ENCODE measurements at regions not wholly inside any gene's neighbourhood (a gene's known extent, or its start where the extent isn't known, plus 50 kb on each side); places are given as distances from the start of the nearest gene placed in this dataset.
"Not testable (repeated sequence)": the region's sequence is repeated elsewhere in the genome, so short reads cannot be mapped to it uniquely, and the experiment has no call there.

DNA sequence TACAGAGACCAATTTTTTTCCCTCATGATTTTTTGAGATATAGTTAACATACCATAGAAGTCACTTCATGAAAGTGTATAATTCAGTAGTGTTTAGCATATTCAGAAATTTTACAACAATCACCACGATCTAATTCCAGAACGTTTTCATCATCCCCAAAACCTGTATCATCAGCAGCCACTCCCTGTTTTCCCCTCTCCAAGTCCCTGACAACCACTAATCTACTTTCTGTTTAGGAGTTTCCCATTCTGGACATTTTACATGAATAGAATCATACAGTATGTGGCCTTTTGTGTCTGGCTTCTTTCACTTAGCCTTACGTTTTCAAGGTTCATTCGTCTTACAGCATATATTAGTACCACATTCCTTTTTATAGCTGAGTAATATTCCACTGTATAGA lies 204.2 kb upstream of the PLD5 start:
- DNase-seq, result no peak

GRCh38 chr1:242723044-242723716 lies 198.7 kb upstream of the PLD5 start:
- DNase-seq, result no peak

DNA sequence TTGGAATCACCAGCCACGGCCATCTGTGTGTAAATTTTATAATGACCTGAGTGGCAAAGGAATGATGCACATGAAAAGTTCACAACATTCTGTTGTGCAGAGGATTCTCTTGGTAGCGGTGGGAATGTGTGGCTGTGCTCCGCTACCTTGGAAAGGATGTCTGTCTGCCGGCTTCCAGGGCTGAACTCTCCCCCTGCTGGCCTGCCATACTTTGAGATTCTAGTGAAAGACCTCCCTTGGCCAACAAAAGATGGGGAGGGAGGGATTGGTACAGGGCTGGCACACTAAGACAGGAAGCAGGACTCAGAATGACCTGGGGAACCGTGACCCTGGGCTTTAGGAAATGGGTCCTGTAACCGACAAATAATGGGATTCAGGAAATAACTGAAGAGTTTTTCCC lies 194.5 kb upstream of the PLD5 start:
- DNase-seq, result no peak

DNA sequence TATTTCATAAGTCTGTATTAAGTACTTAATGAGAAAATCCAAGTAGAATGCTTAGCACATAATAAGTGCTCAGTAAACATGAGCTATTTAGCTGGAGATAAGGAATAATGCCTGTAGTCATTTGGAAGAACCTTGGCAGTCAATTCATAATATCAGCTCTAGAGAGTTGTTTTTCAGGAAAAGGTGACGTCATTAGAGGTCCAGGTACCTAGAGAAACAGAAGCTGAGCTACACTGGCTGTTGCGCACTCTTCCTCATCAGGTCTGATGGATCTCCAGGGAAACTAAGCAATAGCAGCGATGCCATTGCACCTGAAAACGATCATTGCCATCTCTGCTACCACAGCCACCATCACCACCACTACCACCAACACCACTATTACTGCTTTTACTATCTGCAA lies 187.8 kb upstream of the PLD5 start:
- DNase-seq, result no peak

- no peak for DNase-seq
These were observed 186.3 kb upstream of the PLD5 start for GRCh38 chr1:242710847-242711246.

- DNase-seq, result no peak
These were observed 185.8 kb upstream of the PLD5 start for GRCh38 chr1:242710286-242710685.

GRCh38 chr1:242703467-242703866 lies 179.0 kb upstream of the PLD5 start:
- DNase-seq, result no peak

GRCh38 chr1:242692988-242693387 lies 168.5 kb upstream of the PLD5 start:
- DNase-seq, result no peak

GRCh38 chr1:242691610-242691945 lies 167.1 kb upstream of the PLD5 start:
- DNase-seq, result no peak

GRCh38 chr1:242690849-242691609 lies 166.5 kb upstream of the PLD5 start:
- DNase-seq, result no peak

GRCh38 chr1:242689378-242689777 lies 164.9 kb upstream of the PLD5 start:
- no peak for DNase-seq

- no peak for DNase-seq
These were observed 150.6 kb upstream of the PLD5 start for GRCh38 chr1:242674951-242675645.

- no peak for DNase-seq
These were observed 149.2 kb upstream of the PLD5 start for GRCh38 chr1:242673652-242674051.

DNA sequence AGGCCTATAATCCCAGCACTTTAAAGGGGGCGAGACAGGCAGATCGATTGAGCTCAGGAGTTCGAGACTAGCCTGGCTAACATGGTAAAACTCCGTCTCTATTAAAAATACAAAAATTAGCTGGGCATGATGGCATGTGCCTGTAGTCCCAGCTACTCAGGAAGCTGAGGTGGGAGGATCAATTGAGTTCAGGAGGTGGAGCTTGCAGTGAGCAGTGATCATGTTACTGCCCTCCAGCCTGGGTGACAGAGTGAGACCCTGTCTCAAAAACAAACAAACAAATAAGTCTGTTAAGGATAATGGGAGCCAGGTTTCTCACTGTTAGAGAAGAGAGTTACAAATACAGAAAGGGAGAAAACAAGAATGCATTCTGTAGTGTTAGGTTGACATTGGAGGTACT lies 148.7 kb upstream of the PLD5 start:
- DNase-seq, result not testable (repeated sequence)

GRCh38 chr1:242670019-242670418 lies 145.5 kb upstream of the PLD5 start:
- DNase-seq, result no peak

- no peak for DNase-seq
These were observed 138.4 kb upstream of the PLD5 start for GRCh38 chr1:242662886-242663285.

DNA sequence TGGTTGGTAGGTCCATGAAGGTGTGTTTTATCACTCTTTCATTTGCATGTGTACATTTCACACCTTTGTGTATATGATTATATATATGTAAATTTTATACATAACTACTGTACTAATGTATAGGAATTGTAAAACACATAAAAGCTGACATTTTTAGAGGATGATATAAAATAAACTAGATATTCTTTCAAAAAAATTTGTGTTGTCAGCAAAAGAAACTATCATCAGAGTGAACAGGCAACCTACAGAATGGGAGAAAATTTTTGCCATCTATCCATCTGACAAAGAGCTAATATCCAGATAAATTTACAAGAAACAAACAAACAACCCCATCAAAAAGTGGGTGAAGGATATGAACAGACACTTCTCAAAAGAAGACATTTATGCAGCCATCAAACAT lies 129.3 kb upstream of the PLD5 start:
- DNase-seq, result not testable (repeated sequence)

DNA sequence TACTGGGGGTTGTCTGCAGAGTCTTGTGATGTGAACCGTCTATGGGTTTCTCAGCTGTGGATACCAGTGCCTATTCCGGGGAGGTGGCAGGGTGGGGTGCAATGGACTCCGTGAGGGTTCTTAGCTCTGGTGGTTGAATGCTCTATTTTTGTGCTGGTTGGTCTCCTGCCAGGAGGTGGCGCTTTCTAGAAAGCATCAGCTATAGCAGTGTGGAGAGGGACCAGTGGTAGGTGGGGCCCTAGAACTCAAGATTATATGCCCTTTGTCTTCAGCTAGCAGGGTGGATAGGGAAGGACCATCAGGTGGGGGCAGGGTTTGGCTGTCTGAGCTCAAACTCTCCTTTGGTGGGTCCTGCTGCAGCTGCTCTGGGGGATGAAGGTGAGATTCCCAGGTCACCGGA lies 127.3 kb upstream of the PLD5 start:
- no peak for DNase-seq

DNA sequence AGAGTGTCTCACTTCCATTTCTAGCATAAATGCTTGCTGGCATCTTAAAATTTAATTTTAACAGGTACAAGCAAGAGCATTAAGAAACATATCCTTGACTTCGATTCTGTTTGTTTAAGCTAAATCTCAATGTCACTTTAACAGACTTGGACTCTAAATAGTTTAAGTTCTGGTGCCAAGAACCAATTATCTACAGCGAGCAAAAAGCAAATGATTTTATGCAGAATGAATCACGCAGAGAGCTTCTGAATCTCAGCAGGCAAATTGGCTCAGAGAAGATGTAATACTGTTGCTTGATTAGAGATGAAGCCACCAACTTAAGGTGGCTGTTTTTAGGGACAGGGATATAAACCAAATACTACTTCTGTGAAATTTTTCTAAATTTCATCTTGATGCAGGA lies 117.0 kb upstream of the PLD5 start:
- DNase-seq, result no peak

DNA sequence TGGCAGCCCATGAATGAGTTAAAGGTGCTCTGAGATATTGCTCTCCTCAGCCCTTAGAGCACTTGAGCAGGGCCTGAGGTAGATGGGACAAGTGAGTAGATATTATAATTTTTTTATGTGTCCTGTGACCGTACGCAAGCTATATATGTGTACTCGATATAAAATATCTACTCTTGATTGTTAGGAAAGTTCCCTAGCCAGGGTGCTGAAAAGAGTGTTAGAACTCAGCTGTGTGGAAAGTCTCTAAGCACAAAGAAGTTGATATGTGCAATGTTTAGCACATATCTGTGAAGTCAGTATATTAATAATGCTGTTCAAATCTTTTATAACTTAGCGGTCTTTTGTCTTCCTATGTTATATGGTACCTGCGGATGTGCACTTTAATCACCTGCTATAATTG lies 114.6 kb upstream of the PLD5 start:
- DNase-seq, result no peak

GRCh38 chr1:242634732-242635131 lies 110.2 kb upstream of the PLD5 start:
- DNase-seq, result no peak

- no peak for DNase-seq
These were observed 104.9 kb upstream of the PLD5 start for GRCh38 chr1:242629396-242629795.

DNA sequence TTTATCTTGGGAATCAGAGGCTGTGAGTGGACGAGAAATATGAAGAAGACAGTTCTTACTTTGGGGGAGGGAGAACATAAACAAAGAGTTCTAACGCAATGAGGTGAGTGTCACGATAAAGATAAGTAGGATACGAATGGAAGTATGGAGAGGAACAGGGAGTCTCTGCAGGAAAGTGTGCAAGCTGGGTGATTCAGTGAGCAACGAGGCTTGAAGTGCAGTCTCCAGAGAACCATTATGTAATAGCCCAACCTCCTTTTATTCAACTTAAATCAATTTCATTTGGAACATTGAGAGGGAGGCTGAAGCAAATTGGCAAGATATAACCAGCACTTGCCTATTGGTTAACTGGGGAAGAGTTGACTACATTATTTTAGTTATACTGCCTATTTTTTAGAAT lies 99.3 kb upstream of the PLD5 start:
- DNase-seq, result no peak

- no peak for DNase-seq
These were observed 98.6 kb upstream of the PLD5 start for GRCh38 chr1:242623119-242623518.
